GM12801 (cell line): ENCODE measurements at regions not wholly inside any gene's neighbourhood (a gene's known extent, or its start where the extent isn't known, plus 50 kb on each side); places are given as distances from the start of the nearest gene placed in this dataset.
A peak's percentile ranks its signal among the peaks of the same experiment; 100 is the strongest.

Experiments
- TF ChIP-seq, protein P1 (sequence below): IDR thresholded peaks from one replicate; pipeline ENCODE4 v1.5.1; 2011; ENCODE audit warnings: control low read depth; ENCODE audit not compliant: insufficient read length; ENCODE audit errors: extremely low read depth

DNA sequence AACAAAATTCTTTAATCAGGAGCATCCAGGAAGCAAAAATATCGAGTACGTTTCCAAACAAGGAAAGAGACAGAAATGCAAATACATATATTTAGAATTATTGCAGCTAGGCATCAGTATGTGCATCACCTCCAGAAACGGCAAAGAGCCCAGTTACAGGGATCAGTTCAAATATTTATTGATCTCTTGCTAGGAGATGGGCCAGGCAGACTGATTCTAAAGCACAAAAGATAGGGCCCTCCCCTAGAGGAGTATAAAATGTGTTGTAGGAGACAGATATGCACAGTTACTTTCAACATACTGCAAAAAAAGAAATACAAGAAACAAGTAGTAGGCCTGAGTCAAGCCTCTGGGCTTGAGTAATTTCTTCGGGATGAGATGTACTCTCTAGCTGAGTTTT lies 80.7 kb upstream of the NHSL1 start:
- TF ChIP-seq, protein P1, sequence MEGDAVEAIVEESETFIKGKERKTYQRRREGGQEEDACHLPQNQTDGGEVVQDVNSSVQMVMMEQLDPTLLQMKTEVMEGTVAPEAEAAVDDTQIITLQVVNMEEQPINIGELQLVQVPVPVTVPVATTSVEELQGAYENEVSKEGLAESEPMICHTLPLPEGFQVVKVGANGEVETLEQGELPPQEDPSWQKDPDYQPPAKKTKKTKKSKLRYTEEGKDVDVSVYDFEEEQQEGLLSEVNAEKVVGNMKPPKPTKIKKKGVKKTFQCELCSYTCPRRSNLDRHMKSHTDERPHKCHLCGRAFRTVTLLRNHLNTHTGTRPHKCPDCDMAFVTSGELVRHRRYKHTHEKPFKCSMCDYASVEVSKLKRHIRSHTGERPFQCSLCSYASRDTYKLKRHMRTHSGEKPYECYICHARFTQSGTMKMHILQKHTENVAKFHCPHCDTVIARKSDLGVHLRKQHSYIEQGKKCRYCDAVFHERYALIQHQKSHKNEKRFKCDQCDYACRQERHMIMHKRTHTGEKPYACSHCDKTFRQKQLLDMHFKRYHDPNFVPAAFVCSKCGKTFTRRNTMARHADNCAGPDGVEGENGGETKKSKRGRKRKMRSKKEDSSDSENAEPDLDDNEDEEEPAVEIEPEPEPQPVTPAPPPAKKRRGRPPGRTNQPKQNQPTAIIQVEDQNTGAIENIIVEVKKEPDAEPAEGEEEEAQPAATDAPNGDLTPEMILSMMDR: no peak

DNA sequence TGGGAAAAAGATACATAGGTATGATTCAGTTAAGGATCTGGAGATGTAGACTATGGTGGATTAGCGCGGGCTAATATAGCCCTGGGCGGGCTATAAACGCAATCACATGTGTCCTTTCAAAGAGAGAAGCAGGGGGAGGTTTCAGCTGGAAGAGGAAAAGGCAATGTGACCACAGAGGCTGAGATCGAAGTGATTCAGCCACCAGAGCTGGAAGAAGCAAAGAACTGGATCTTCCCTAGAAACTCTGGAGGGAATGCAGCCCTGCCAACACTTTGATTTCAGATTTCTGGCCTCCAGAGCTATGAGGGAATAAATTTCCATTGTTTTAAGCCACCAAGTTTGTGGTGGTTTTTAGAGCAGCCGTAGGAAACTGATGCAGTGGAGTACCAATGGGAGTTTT lies 81.5 kb upstream of the NHSL1 start:
- TF ChIP-seq, protein P1: no peak

DNA sequence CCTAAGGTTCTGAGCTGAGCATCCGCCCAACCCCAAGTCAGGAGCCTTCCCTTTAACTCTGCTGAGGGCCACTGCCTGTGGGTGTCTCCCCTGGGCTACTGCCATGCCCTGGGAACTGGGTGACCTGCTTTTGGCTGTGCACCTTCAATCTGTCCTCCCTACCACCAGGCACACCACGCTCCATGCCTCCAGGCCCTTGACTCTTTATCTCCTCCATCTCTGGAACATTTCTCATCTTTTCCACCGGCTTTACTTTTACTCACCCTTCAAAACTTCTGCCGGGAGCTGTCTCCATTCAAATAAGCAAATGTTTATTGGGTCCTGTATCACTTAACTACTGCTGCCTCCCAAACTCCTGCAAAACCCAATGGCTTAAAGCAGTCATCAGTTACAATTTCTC lies 83.3 kb upstream of the NHSL1 start:
- TF ChIP-seq, protein P1: no peak

DNA sequence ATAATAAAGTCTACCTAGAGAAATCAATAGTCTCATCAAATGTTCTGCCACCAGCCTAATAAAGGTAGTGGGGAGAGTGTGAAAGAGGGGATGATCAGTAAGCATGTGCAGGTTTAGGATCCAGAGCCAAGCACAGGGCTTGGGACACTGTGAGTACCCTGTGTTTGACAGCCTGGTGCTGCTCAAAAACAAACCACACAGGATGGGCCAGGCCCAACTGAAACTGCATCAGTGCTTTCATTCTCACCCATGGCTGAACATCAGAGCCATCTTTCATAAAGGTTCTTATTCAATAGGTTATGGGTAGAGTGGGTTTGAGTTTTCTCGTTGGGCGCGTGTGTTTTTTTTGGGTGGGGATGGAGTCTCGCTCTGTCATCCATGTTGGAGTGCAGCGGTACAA lies 87.3 kb upstream of the NHSL1 start:
- TF ChIP-seq, protein P1: no peak

DNA sequence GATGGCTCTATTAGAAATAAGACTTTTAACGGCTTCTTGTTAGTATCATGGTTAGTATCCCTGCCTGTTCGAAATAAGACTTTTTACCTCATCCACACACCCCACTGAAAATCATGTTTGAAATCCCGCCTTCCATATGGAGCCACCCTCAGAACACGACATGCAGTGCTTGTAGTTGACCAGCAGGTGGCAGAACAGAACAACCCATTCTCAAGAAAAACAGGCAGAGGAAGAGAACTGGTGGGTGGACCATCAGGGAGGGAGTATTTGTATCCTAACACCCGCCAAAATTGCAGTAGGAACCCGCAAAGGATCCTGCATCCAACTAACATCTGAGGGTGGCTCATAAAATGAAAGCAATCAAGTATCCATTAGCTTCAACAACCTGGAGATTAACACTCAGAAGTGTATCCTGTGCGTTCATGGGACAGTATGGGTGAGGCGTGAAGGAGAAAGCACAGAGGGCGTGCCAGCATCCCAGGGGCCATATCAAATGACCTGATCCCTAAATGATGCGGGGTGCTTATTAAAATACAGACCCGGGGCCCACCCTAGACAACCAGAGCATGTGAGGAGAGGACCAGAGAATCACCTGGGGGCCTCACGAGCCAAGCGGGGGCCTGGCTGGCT lies 89.6 kb upstream of the NHSL1 start:
- TF ChIP-seq, protein P1: no peak

DNA sequence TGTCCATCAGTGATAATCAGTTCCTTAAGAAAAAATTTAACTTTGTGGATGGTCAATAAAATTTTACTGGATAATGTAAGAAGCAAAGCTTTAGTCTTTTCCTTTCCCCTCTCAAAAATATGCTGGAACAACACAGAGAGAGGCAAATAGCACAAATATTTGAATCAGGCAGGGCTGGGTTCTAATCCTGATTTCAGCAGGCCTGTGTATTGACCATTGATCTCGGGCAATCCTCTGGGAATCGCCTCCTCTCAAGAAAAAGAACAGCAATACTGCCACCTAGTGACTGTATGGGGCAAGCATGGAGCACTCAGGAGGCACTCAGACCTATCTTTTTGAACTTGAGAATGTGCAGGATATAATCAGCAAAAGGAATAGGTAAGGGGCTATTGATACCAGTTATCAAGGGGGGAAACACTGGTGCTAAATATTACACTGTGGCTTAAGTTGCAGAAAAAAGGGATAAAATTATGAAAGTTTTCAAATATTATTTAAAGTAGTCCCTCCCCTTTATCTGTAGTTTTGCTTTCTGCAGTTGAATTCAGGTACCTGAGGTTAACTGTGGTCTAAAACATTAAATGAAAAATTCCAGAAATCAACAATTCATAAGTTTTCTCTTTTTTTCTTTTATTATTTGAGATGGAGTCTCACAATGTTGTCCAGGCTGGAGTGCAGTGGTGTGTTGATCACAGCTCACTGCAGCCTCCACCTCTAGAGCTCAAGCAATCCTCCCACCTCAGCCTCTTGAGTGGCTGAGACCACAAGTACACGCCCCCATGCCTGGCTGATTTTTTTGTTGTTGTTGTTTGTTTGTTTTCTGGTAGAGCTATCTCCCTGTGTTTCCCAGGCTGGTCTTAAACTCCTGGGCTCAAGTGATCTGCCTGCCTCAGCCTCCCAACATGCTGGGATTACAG lies 91.8 kb upstream of the NHSL1 start:
- TF ChIP-seq, protein P1: peak; percentile 71

DNA sequence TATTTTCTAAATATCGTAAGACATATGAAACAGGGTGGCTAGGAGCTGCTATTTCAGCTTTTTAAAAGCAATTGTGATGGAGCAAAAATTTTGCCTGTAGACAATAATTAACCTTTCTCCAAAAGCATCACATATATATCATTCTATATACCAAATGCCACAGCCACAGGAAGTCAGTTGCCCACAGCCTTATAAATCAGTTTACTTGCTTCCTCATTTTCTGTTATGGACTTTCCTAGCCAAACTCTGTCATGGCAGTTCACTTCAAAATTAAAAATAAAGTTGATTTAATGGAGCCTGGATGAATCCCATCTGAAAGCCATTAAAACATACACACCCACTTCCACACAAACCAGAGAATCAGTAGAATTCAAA lies 93.4 kb upstream of the NHSL1 start:
- TF ChIP-seq, protein P1: no peak
